BLaER1 treated with 17β-estradiol and CSF1 and Interleukin-3, amounts not matched to agents 10 nM and 100 nM (cell line): ENCODE measurements at regions not wholly inside any gene's neighbourhood (a gene's known extent, or its start where the extent isn't known, plus 50 kb on each side); places are given as distances from the start of the nearest gene placed in this dataset.

ENCODE experiments used
- H3K27ac ChIP-seq, 11 experiments: shearing (Covaris generic); formaldehyde crosslinking; 2 replicates each; pipeline ENCODE4 v1.8.1; 2022
- H3K27me3 ChIP-seq, 11 experiments: shearing (Covaris generic); formaldehyde crosslinking; 2 replicates each; pipeline ENCODE4 v1.8.1; 2022
- H3K36me3 ChIP-seq, 11 experiments: shearing (Covaris generic); formaldehyde crosslinking; 2 replicates each; pipeline ENCODE4 v1.8.1; 2022
- H3K4me1 ChIP-seq, 10 experiments: shearing (Covaris generic); formaldehyde crosslinking; 2 replicates each; pipeline ENCODE4 v1.8.1; 2022
- H3K4me2 ChIP-seq, 11 experiments: shearing (Covaris generic); formaldehyde crosslinking; 2 replicates each; pipeline ENCODE4 v1.8.1; 2022
- H3K4me3 ChIP-seq, 10 experiments: shearing (Covaris generic); formaldehyde crosslinking; 2 replicates each; pipeline ENCODE4 v1.8.1; 2022
- H3K9ac ChIP-seq, 11 experiments: shearing (Covaris generic); formaldehyde crosslinking; 2 replicates each; pipeline ENCODE4 v1.8.1; 2022
- H3K9me3 ChIP-seq, 11 experiments: shearing (Covaris generic); formaldehyde crosslinking; replicated peaks in 1 of 11; 2 replicates each; pipeline ENCODE4 v1.8.1; 2022
- H4K20me1 ChIP-seq, 11 experiments: shearing (Covaris generic); formaldehyde crosslinking; 2 replicates each; pipeline ENCODE4 v1.8.1; 2022
- Cebpa-rat ChIP-seq, 11 experiments: shearing (Covaris generic); IDR thresholded peaks; 2 replicates each; pipeline ENCODE4 v1.8.1; 2022

GRCh38 chr6:99014061-99014460, 66.3 kb upstream of the FBXL4 start:
- no peaks in the 10 kb centered on the region for H4K20me1 ChIP-seq
- H3K4me3 ChIP-seq: no peak overlapping the region
- peaks cover 0 to 71% (median 29%) of the 10 kb centered on the region in 10 experiments; a peak in 16 of 20 replicates for H3K4me1 ChIP-seq
- H3K27me3 ChIP-seq: no peaks in the 10 kb centered on the region
- H3K4me2 ChIP-seq: peak overlapping the region in 5 of 11 experiments; percentile 41 to 93 (median 80); a peak in 11 of 22 replicates
- H3K9ac ChIP-seq: peak overlapping the region in 2 of 11 experiments; percentile 52 to 57; a peak in 3 of 22 replicates
- no peaks in the 10 kb centered on the region for H3K36me3 ChIP-seq
- no peaks in the 10 kb centered on the region for H3K9me3 ChIP-seq
- H3K27ac ChIP-seq: peak overlapping the region in 5 of 11 experiments; percentile 7 to 96 (median 54); a peak in 10 of 22 replicates
- no peak for TF ChIP-seq Cebpa-rat (IDR thresholded peaks at IDR 0.05)

- no peaks in the 10 kb centered on the region for H4K20me1 ChIP-seq
- H3K27me3 ChIP-seq: no peaks in the 10 kb centered on the region
- peak overlapping the region in 2 of 11 experiments; percentile 52 to 57; a peak in 3 of 22 replicates for H3K9ac ChIP-seq
- no peaks in the 10 kb centered on the region for H3K9me3 ChIP-seq
- peak overlapping the region in 6 of 11 experiments; percentile 7 to 96 (median 52); a peak in 10 of 22 replicates for H3K27ac ChIP-seq
- H3K36me3 ChIP-seq: no peaks in the 10 kb centered on the region
- H3K4me2 ChIP-seq: peak overlapping the region in 5 of 11 experiments; percentile 41 to 93 (median 80); a peak in 11 of 22 replicates
- H3K4me1 ChIP-seq: peaks cover 0 to 68% (median 29%) of the 10 kb centered on the region in 10 experiments; a peak in 16 of 20 replicates
- TF ChIP-seq Cebpa-rat (IDR thresholded peaks at IDR 0.05): no peak
- H3K4me3 ChIP-seq: no peak overlapping the region
Observed at GRCh38 chr6:99013661-99014060, 65.9 kb upstream of the FBXL4 start.

DNA sequence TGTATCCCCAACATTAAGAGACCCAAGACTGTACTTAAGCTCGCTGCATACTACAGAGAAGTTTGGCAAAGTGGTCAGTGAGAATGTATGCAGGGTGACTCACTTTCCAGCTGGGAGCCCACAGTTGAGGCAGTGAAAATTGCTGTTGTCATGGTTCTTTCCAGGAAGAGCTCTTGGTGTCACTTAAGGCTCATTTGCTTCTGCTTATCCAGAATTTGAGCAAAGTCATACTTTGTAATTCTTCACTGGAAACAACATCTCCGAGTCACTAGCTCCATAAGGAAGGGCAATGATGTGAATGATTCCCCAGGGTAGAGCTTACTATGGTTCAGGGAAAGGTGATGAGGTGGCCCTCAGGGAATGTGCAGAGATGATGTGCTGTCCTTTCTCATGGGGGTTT, 65.4 kb upstream of the FBXL4 start:
- no peaks in the 10 kb centered on the region for H3K36me3 ChIP-seq
- no peak for TF ChIP-seq Cebpa-rat (IDR thresholded peaks at IDR 0.05)
- H3K4me1 ChIP-seq: peaks cover 0 to 62% (median 29%) of the 10 kb centered on the region in 10 experiments; a peak in 16 of 20 replicates
- no peaks in the 10 kb centered on the region for H3K27me3 ChIP-seq
- no peaks in the 10 kb centered on the region for H4K20me1 ChIP-seq
- peak overlapping the region in 5 of 11 experiments; percentile 30 to 96 (median 54); a peak in 10 of 22 replicates for H3K27ac ChIP-seq
- H3K4me2 ChIP-seq: peak overlapping the region in 5 of 11 experiments; percentile 41 to 93 (median 80); a peak in 10 of 22 replicates
- H3K4me3 ChIP-seq: no peak overlapping the region
- H3K9ac ChIP-seq: peak overlapping the region in 2 of 11 experiments; percentile 52 to 57; a peak in 5 of 22 replicates
- no peaks in the 10 kb centered on the region for H3K9me3 ChIP-seq

DNA sequence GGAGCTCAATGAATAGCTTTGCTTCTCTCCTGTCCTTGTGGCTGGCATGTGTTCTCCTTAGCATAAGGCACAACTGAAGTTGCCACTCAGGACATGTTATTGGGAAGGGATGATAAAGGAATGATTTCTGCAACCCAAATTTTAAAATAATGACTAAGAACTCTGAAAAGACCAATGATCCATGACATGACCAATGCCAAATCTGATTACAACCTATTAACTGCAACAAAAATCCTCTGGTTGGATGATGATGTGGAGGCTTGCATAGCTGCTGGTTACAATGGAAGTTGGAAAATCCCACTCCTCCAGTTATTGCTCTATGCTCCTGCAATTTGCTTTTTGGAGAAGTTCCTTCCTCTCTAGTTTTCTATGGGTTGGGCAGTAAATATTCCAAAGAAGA, 63.4 kb upstream of the FBXL4 start:
- H3K4me2 ChIP-seq: no peak overlapping the region; a peak in 1 of 22 replicates
- H3K9me3 ChIP-seq: no peaks in the 10 kb centered on the region; a peak in 1 of 22 replicates
- H3K27me3 ChIP-seq: no peaks in the 10 kb centered on the region
- no peak overlapping the region for H3K27ac ChIP-seq
- no peak for TF ChIP-seq Cebpa-rat (IDR thresholded peaks at IDR 0.05)
- H4K20me1 ChIP-seq: no peaks in the 10 kb centered on the region
- H3K9ac ChIP-seq: no peak overlapping the region
- H3K4me3 ChIP-seq: no peak overlapping the region
- no peaks in the 10 kb centered on the region for H3K36me3 ChIP-seq
- H3K4me1 ChIP-seq: peaks cover 0 to 43% (median 13%) of the 10 kb centered on the region in 10 experiments; a peak in 15 of 20 replicates

- Histone ChIP-seq H4K20me1 (no peaks in the 10 kb centered on the region), H3K36me3 (no peaks in the 10 kb centered on the region), H3K9ac (no peak overlapping the region), H3K4me1 (no peaks in the 10 kb centered on the region), H3K27me3 (no peaks in the 10 kb centered on the region), H3K4me2 (no peak overlapping the region), H3K4me3 (no peak overlapping the region), H3K9me3 (no peaks in the 10 kb centered on the region; a peak in 1 of 22 replicates), H3K27ac (no peak overlapping the region)
- TF ChIP-seq Cebpa-rat (IDR thresholded peaks at IDR 0.05): no peak
Observed at GRCh38 chr6:99002831-99003230, 55.1 kb upstream of the FBXL4 start.

GRCh38 chr6:98998103-98998502, 50.4 kb upstream of the FBXL4 start:
- no peak overlapping the region for H3K4me3 ChIP-seq
- H3K27me3 ChIP-seq: no peaks in the 10 kb centered on the region
- H3K9me3 ChIP-seq: no peaks in the 10 kb centered on the region
- TF ChIP-seq Cebpa-rat (IDR thresholded peaks at IDR 0.05): no peak
- H3K9ac ChIP-seq: no peak overlapping the region
- H3K4me2 ChIP-seq: no peak overlapping the region
- H3K4me1 ChIP-seq: peaks cover 0 to 10% (median 0%) of the 10 kb centered on the region in 10 experiments; a peak in 3 of 20 replicates
- no peaks in the 10 kb centered on the region for H4K20me1 ChIP-seq
- H3K27ac ChIP-seq: no peak overlapping the region
- no peaks in the 10 kb centered on the region for H3K36me3 ChIP-seq
